Erythroblast (primary cell): ENCODE measurements at regions not wholly inside any gene's neighbourhood (a gene's known extent, or its start where the extent isn't known, plus 50 kb on each side); places are given as distances from the start of the nearest gene placed in this dataset.

Experiments
- GATA1 ChIP-seq: IDR thresholded peaks from 2 replicates; pipeline ENCODE4 v1.6.1; 2011; ENCODE audit warnings: low read depth, mild to moderate bottlenecking, control low read depth, low read length, moderate library complexity
- POLR2A ChIP-seq: IDR thresholded peaks from 2 replicates; pipeline ENCODE4 v1.6.1; 2011; ENCODE audit warnings: mild to moderate bottlenecking, low read length

GRCh38 chr1:194184974-194185373, 998.6 kb upstream of the B3GALT2 start:
- TF ChIP-seq POLR2A (no peak), GATA1 (no peak)
